OCI-LY1 (cell line): ENCODE measurements at regions not wholly inside any gene's neighbourhood (a gene's known extent, or its start where the extent isn't known, plus 50 kb on each side); places are given as distances from the start of the nearest gene placed in this dataset.

Experiments used
- CTCF ChIP-seq: fragments of 200-600 bp; sonication (generic), shearing (Covaris generic); IDR thresholded peaks from 2 replicates; pipeline ENCODE4 v1.5.1; 2017; ENCODE audit warnings: mild to moderate bottlenecking, antibody characterized with exemption, low read length, moderate library complexity, mixed read lengths
- EZH2 ChIP-seq: fragments of 200-600 bp; sonication (generic), shearing (Covaris generic); IDR thresholded peaks from 2 replicates; pipeline ENCODE4 v1.8.0; 2017; ENCODE audit warnings: borderline replicate concordance, mixed run types, mild to moderate bottlenecking, antibody characterized with exemption, low read length, moderate library complexity, mixed read lengths

GRCh38 chr11:70521475-70522308 lies 123.4 kb downstream of the CTTN start:
- TF ChIP-seq CTCF (no peak), EZH2 (no peak)
